Left ventricle myocardium inferior (tissue), 1 donor: ENCODE measurements at regions not wholly inside any gene's neighbourhood (a gene's known extent, or its start where the extent isn't known, plus 50 kb on each side); places are given as distances from the start of the nearest gene placed in this dataset.

ENCODE experiments used
- DNase-seq: peaks from one replicate; pipeline ENCODE4 v3.0.0-alpha.2; 2020
- H3K27ac ChIP-seq: fragments of 200-600 bp; replicated peaks from 2 replicates; pipeline ENCODE4 v1.8.0; 2021
- H3K27me3 ChIP-seq: fragments of 200-600 bp; 2 replicates; pipeline ENCODE4 v1.8.0; 2021; ENCODE audit warnings: low read depth
- H3K36me3 ChIP-seq: fragments of 200-600 bp; 2 replicates; pipeline ENCODE4 v1.8.0; 2021
- H3K4me1 ChIP-seq: fragments of 200-600 bp; 2 replicates; pipeline ENCODE4 v1.8.0; 2021
- H3K4me3 ChIP-seq: fragments of 200-600 bp; 2 replicates; pipeline ENCODE4 v1.8.0; 2021; ENCODE audit warnings: mild to moderate bottlenecking, moderate library complexity
- H3K9me3 ChIP-seq: fragments of 200-600 bp; replicated peaks from 2 replicates; pipeline ENCODE4 v1.8.0; 2021
- CTCF ChIP-seq: fragments of 200-600 bp; IDR thresholded peaks from 2 replicates; pipeline ENCODE4 v1.8.0; 2021; ENCODE audit warnings: antibody characterized with exemption, mild to moderate bottlenecking, borderline replicate concordance
- intact Hi-C: fragments of 100-400 bp; cut with micrococcal nuclease; formaldehyde crosslinking; loops from one replicate; pipeline ENCODE4 v1.11.0; 2022
- donor health status: DM: no; HTN: yes; CAD: no; lungs with severe emphysema.

GRCh38 chr2:195606179-195606578 lies 50.8 kb upstream of the SLC39A10 start:
- Histone ChIP-seq H3K36me3 (no peaks in the 10 kb centered on the region), H3K4me3 (no peak overlapping the region), H3K9me3 (no peaks in the 10 kb centered on the region), H3K4me1 (no peaks in the 10 kb centered on the region), H3K27ac (no peak overlapping the region), H3K27me3 (no peaks in the 10 kb centered on the region)
- no peak for DNase-seq
- intact Hi-C loops, result no loop called here
- TF ChIP-seq CTCF, result no peak

- DNase-seq, result no peak
- H3K9me3 ChIP-seq, result no peaks in the 10 kb centered on the region
- intact Hi-C loops, result no loop called here
These were observed 52.3 kb upstream of the SLC39A10 start for GRCh38 chr2:195604706-195605105.

GRCh38 chr2:195603998-195604397 lies 53.0 kb upstream of the SLC39A10 start:
- Histone ChIP-seq H3K9me3 (no peaks in the 10 kb centered on the region), H3K27ac (peak overlapping the region; percentile 10), H3K36me3 (no peaks in the 10 kb centered on the region), H3K27me3 (no peaks in the 10 kb centered on the region), H3K4me1 (no peaks in the 10 kb centered on the region), H3K4me3 (no peak overlapping the region)
- intact Hi-C loops, result no loop called here
- DNase-seq, result no peak
- no peak for TF ChIP-seq CTCF

More at GRCh38 chr2:195604706-195605105, 52.3 kb upstream of the SLC39A10 start:
- H3K4me1 ChIP-seq, result no peaks in the 10 kb centered on the region
- no peak overlapping the region for H3K27ac ChIP-seq
- H3K27me3 ChIP-seq, result no peaks in the 10 kb centered on the region
- no peak for TF ChIP-seq CTCF
- H3K36me3 ChIP-seq, result no peaks in the 10 kb centered on the region
- no peak overlapping the region for H3K4me3 ChIP-seq

- DNase-seq, result no peak
- Histone ChIP-seq H3K27me3 (no peaks in the 10 kb centered on the region), H3K9me3 (no peaks in the 10 kb centered on the region), H3K4me3 (no peak overlapping the region), H3K4me1 (no peaks in the 10 kb centered on the region), H3K27ac (peak overlapping the region; percentile 10), H3K36me3 (no peaks in the 10 kb centered on the region)
- intact Hi-C loops, result no loop called here
- no peak for TF ChIP-seq CTCF
These were observed 53.6 kb upstream of the SLC39A10 start for GRCh38 chr2:195603408-195603807.

- H3K27ac ChIP-seq, result no peak overlapping the region
- no peaks in the 10 kb centered on the region for H3K27me3 ChIP-seq
- no peak for TF ChIP-seq CTCF
- H3K4me1 ChIP-seq, result no peaks in the 10 kb centered on the region
- intact Hi-C loops, result no loop called here
- H3K36me3 ChIP-seq, result no peaks in the 10 kb centered on the region
- DNase-seq, result no peak
- no peaks in the 10 kb centered on the region for H3K9me3 ChIP-seq
- no peak overlapping the region for H3K4me3 ChIP-seq
These were observed 54.3 kb upstream of the SLC39A10 start for GRCh38 chr2:195602687-195603086.

- Histone ChIP-seq H3K27me3 (no peaks in the 10 kb centered on the region), H3K4me1 (no peaks in the 10 kb centered on the region), H3K36me3 (no peaks in the 10 kb centered on the region), H3K27ac (no peak overlapping the region), H3K4me3 (no peak overlapping the region), H3K9me3 (no peaks in the 10 kb centered on the region)
- intact Hi-C loops, result no loop called here
- no peak for TF ChIP-seq CTCF
- DNase-seq, result no peak
These were observed 55.7 kb upstream of the SLC39A10 start for GRCh38 chr2:195601361-195601760.
